ENCODE measurements at regions not wholly inside any gene's neighbourhood (a gene's known extent, or its start where the extent isn't known, plus 50 kb on each side); places are given as distances from the start of the nearest gene placed in this dataset.
A peak's percentile ranks its signal among the peaks of the same experiment; 100 is the strongest.

GRCh38 chr16:85438981-85439685, 174.0 kb upstream of the GSE1 start:
- no peak for DNase-seq (ENCODE audit: low spot score)
- no peaks in the 10 kb centered on the region for H3K9me3 ChIP-seq (ENCODE audit: low read length)
- FAIRE-seq, result no peak
- no peaks in the 10 kb centered on the region for H3K36me3 ChIP-seq (replicated peaks in 1 of 2; ENCODE audit: control insufficient read depth in 1 of 2, insufficient read depth in 2 of 2, low read length in 2 of 2)
- no peak overlapping the region for H3K9ac ChIP-seq (ENCODE audit: insufficient read depth, low read depth, low read length)
- H3K4me2 ChIP-seq (ENCODE audit: low read depth, low read length), result no peak overlapping the region
- intact Hi-C loops (cut with micrococcal nuclease; ENCODE audit: unreplicated experiment) (no loop called here), in situ Hi-C loops (cut with HindIII; ENCODE audit: extremely low pct_ligation_motif_present, low pct_unique_long_range_greater_than_20kb) (no loop called here)
- ChIA-PET POLR2A (no interaction called here), CTCF (ENCODE audit: low intra/inter-chr PET ratio, low total read pairs) (no interaction called here)
- 38% methylated on average over 11 of the region's 14 CpGs for WGBS (ENCODE audit: low lambda C conversion rate)
- no peak overlapping the region for H3K27ac ChIP-seq (ENCODE audit: extremely low read length, insufficient read depth, low read length)
- H4K20me1 ChIP-seq (ENCODE audit: insufficient read depth, low read length), result peaks cover 10% of the 10 kb centered on the region; the same call in 1 of the 2 replicates
- H3K4me1 ChIP-seq (ENCODE audit: insufficient read depth, low read length), result peaks cover 51% of the 10 kb centered on the region
- H3K4me3 ChIP-seq (replicated peaks in 1 of 3; ENCODE audit: insufficient read depth in 1 of 3, low read depth in 2 of 3, low read length in 3 of 3), result no peak overlapping the region
- H3K79me2 ChIP-seq (ENCODE audit: insufficient read depth, low read length), result no peaks in the 10 kb centered on the region
- no TSS peak for BruUV-seq (replicated peaks)
- H2AFZ ChIP-seq (ENCODE audit: low read length), result no peak overlapping the region
- peaks cover 10 to 32% of the 10 kb centered on the region in 2 experiments; a peak in 4 of 5 replicates for H3K27me3 ChIP-seq (ENCODE audit: control insufficient read depth in 1 of 2, insufficient read depth in 2 of 2, low read length in 2 of 2)
- peak; percentile 4 for ATAC-seq
- TF ChIP-seq HNF4A (CRISPR knock-in tag; IDR thresholded peaks at IDR 0.05) (0 out of 2 replicates have a peak, but pooled peaks have one; percentile 29), ZFX (CRISPR knock-in tag; IDR thresholded peaks at IDR 0.05; ENCODE audit: low read depth) (peak; percentile 18; the same call in 1 of the 2 replicates), ZNF768 (CRISPR knock-in tag; IDR thresholded peaks at IDR 0.05) (0 out of 2 replicates have a peak, but pooled peaks have one; percentile 17), EED (CRISPR knock-in tag; IDR thresholded peaks at IDR 0.05) (0 out of 2 replicates have a peak, but pooled peaks have one; percentile 44), ZNF687 (CRISPR knock-in tag; IDR thresholded peaks at IDR 0.05) (peak; percentile 39), ZBTB7A (CRISPR knock-in tag; IDR thresholded peaks at IDR 0.05) (0 out of 2 replicates have a peak, but pooled peaks have one; percentile 36), ARID4A (CRISPR knock-in tag; IDR thresholded peaks at IDR 0.05; ENCODE audit: borderline replicate concordance) (0 out of 2 replicates have a peak, but pooled peaks have one; percentile 31), ZFP36L1 (CRISPR knock-in tag; IDR thresholded peaks at IDR 0.05) (no peak), MTA1 (CRISPR knock-in tag; IDR thresholded peaks at IDR 0.05; ENCODE audit: borderline replicate concordance) (peak; percentile 77; the same call in 1 of the 2 replicates), PRPF4 (IDR thresholded peaks at IDR 0.05; ENCODE audit: low read depth, low read length, poor library complexity, severe bottlenecking) (no peak)
